ENCODE measurements at regions not wholly inside any gene's neighbourhood (a gene's known extent, or its start where the extent isn't known, plus 50 kb on each side); places are given as distances from the start of the nearest gene placed in this dataset.

DNA sequence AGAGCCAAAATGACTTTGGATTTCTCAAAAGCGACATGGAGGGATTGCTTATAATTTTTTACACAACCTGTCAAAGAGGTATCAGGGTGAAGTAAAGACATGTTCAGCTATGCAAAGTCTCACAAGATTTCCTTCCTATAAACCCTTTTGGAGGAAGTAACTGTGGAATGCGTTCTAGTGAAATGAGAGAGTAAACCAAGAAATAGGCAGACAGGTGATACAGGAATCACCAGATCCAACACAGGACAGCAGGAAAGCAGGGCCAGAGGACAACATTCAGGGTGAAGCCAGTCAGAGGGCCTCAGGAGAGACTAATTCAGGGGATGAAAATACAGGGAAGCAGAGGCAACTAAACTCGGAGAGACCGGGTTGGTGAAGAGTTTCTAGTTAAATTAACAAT is 90.4 kb upstream of the MTNR1B start:
- Histone ChIP-seq H2AFZ (ENCODE audit: low read depth, low read length) (no peak overlapping the region), H3K27ac (ENCODE audit: low read length) (no peak overlapping the region), H3K9me3 (ENCODE audit: low read length) (no peaks in the 10 kb centered on the region), H3K36me3 (ENCODE audit: insufficient read depth, low read length) (peaks cover 10% of the 10 kb centered on the region), H3K4me2 (ENCODE audit: low read length) (no peak overlapping the region), H3K27me3 (ENCODE audit: insufficient read depth, low read depth, low read length) (no peaks in the 10 kb centered on the region), H3F3A (ENCODE audit: insufficient read depth, low read length, poor library complexity, severe bottlenecking) (no peaks in the 10 kb centered on the region), H3K9ac (ENCODE audit: low read length) (no peak overlapping the region), H3K79me2 (replicated peaks; ENCODE audit: insufficient read depth, low read length) (no peaks in the 10 kb centered on the region), H3K9me2 (ENCODE audit: insufficient read depth, low read length) (no peaks in the 10 kb centered on the region), H3K4me3 (ENCODE audit: low read length) (no peak overlapping the region), H4K20me1 (ENCODE audit: insufficient read depth) (no peaks in the 10 kb centered on the region)
- TF ChIP-seq SMC3 (conservative IDR thresholded peaks at IDR 0.05; ENCODE audit: poor library complexity) (no peak), POLR2AphosphoS5 (IDR thresholded peaks at IDR 0.05) (no peak), CTCF (IDR thresholded peaks at IDR 0.05; ENCODE audit: poor library complexity, severe bottlenecking) (no peak)

GRCh38 chr11:92880381-92880780 is 89.1 kb upstream of the MTNR1B start:
- no peaks in the 10 kb centered on the region for H3K27me3 ChIP-seq (ENCODE audit: insufficient read depth, low read depth, low read length)
- H3K9ac ChIP-seq (ENCODE audit: low read length), result no peak overlapping the region
- no peak overlapping the region for H3K4me3 ChIP-seq (ENCODE audit: low read length)
- no peaks in the 10 kb centered on the region for H3K79me2 ChIP-seq (replicated peaks; ENCODE audit: insufficient read depth, low read length)
- H3F3A ChIP-seq (ENCODE audit: insufficient read depth, low read length, poor library complexity, severe bottlenecking), result no peaks in the 10 kb centered on the region
- no peaks in the 10 kb centered on the region for H4K20me1 ChIP-seq (ENCODE audit: insufficient read depth)
- H3K36me3 ChIP-seq (ENCODE audit: insufficient read depth, low read length), result peaks cover 10% of the 10 kb centered on the region
- H3K9me2 ChIP-seq (ENCODE audit: insufficient read depth, low read length), result no peaks in the 10 kb centered on the region
- H3K4me2 ChIP-seq (ENCODE audit: low read length), result no peak overlapping the region
- H2AFZ ChIP-seq (ENCODE audit: low read depth, low read length), result no peak overlapping the region
- TF ChIP-seq RAD21 (conservative IDR thresholded peaks at IDR 0.05), result no peak
- no peak for TF ChIP-seq EP300 (conservative IDR thresholded peaks at IDR 0.05; ENCODE audit: poor library complexity, severe bottlenecking)
- TF ChIP-seq CTCF (IDR thresholded peaks at IDR 0.05; ENCODE audit: poor library complexity, severe bottlenecking), result no peak
- TF ChIP-seq TAF1 (IDR thresholded peaks at IDR 0.05; ENCODE audit: low read depth), result no peak
- no peak for TF ChIP-seq SMC3 (conservative IDR thresholded peaks at IDR 0.05; ENCODE audit: poor library complexity)
- no peak for TF ChIP-seq POLR2AphosphoS5 (IDR thresholded peaks at IDR 0.05)
- TF ChIP-seq MXI1 (conservative IDR thresholded peaks at IDR 0.05; ENCODE audit: poor library complexity, severe bottlenecking), result no peak
- TF ChIP-seq, protein P1, sequence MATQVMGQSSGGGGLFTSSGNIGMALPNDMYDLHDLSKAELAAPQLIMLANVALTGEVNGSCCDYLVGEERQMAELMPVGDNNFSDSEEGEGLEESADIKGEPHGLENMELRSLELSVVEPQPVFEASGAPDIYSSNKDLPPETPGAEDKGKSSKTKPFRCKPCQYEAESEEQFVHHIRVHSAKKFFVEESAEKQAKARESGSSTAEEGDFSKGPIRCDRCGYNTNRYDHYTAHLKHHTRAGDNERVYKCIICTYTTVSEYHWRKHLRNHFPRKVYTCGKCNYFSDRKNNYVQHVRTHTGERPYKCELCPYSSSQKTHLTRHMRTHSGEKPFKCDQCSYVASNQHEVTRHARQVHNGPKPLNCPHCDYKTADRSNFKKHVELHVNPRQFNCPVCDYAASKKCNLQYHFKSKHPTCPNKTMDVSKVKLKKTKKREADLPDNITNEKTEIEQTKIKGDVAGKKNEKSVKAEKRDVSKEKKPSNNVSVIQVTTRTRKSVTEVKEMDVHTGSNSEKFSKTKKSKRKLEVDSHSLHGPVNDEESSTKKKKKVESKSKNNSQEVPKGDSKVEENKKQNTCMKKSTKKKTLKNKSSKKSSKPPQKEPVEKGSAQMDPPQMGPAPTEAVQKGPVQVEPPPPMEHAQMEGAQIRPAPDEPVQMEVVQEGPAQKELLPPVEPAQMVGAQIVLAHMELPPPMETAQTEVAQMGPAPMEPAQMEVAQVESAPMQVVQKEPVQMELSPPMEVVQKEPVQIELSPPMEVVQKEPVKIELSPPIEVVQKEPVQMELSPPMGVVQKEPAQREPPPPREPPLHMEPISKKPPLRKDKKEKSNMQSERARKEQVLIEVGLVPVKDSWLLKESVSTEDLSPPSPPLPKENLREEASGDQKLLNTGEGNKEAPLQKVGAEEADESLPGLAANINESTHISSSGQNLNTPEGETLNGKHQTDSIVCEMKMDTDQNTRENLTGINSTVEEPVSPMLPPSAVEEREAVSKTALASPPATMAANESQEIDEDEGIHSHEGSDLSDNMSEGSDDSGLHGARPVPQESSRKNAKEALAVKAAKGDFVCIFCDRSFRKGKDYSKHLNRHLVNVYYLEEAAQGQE (IDR thresholded peaks at IDR 0.05; ENCODE audit: borderline replicate concordance), result no peak
- no peak for TF ChIP-seq EZH2 (IDR thresholded peaks at IDR 0.05; ENCODE audit: borderline replicate concordance, insufficient read depth, low read length, poor library complexity, severe bottlenecking)
- no peaks in the 10 kb centered on the region for H3K9me3 ChIP-seq (ENCODE audit: low read length)
- no peak overlapping the region for H3K27ac ChIP-seq (ENCODE audit: low read length)

Measured in neural cell (in vitro differentiated cells).